Endothelial cell of umbilical vein (primary cell): ENCODE measurements at regions not wholly inside any gene's neighbourhood (a gene's known extent, or its start where the extent isn't known, plus 50 kb on each side); places are given as distances from the start of the nearest gene placed in this dataset.

Experiments used
- BruUV-seq: library from RNA; stranded (reverse); fragments of 400-500 nt; replicated peaks from 2 replicates; lab custom pipeline; 2021; lab: Mats Ljungman, UMichigan
- CTCF ChIA-PET: fragments of 300-600, 350-600 bp; sonication (Branson Sonifier 250); formaldehyde crosslinking; loops from one replicate; lab custom pipeline; 2021; ENCODE audit warnings: antibody characterized with exemption, inconsistent platforms; lab: Charles Lee
- POLR2A ChIA-PET: fragments of 300-600, 350-600 bp; sonication (Branson Sonifier 250); formaldehyde crosslinking; loops from one replicate; lab custom pipeline; 2021; ENCODE audit warnings: antibody characterized with exemption, inconsistent platforms; lab: Charles Lee
- DNase-seq: peaks from one replicate; pipeline ENCODE4 v3.0.0-alpha.2; 2011; ENCODE audit warnings: low read depth, low spot score
- FAIRE-seq: peaks from 2 replicates; lab custom pipeline; 2011; peaks lifted over from hg19 to GRCh38; lab: Jason Lieb, UNC
- H2AFZ ChIP-seq: 2 replicates; pipeline ENCODE4 v1.6.0; 2012; ENCODE audit warnings: low read depth, low read length, control low read depth, inconsistent platforms
- H3K27ac ChIP-seq: 2 replicates; pipeline ENCODE4 v1.5.1; 2011; ENCODE audit warnings: low read depth, mild to moderate bottlenecking, control low read depth, low read length, moderate library complexity; ENCODE audit not compliant: insufficient read depth
- H3K27me3 ChIP-seq, 2 experiments: 2 replicates each; pipeline versions ENCODE4 v1.6.0 to v1.6.1; 2011; ENCODE audit warnings: low read length in 2 of 2, mixed read lengths in 1 of 2; ENCODE audit not compliant: control insufficient read depth in 2 of 2, insufficient read depth in 2 of 2
- H3K36me3 ChIP-seq, 2 experiments: 2 replicates in 1 of 2; 3 replicates in 1 of 2; pipeline ENCODE4 v1.5.1; 2011; ENCODE audit warnings: low read length in 2 of 2, mild to moderate bottlenecking in 1 of 2, moderate library complexity in 1 of 2; ENCODE audit not compliant: control insufficient read depth in 2 of 2, insufficient read depth in 2 of 2; ENCODE audit errors: extremely low read depth in 1 of 2
- H3K4me1 ChIP-seq: 3 replicates; pipeline ENCODE4 v1.5.1; 2011; ENCODE audit warnings: mild to moderate bottlenecking, low read length; ENCODE audit not compliant: control insufficient read depth, insufficient read depth; ENCODE audit errors: extremely low read depth
- H3K4me2 ChIP-seq: 2 replicates; pipeline ENCODE4 v1.6.1; 2011; ENCODE audit warnings: low read length, control low read depth, mixed read lengths; ENCODE audit not compliant: insufficient read depth
- H3K4me3 ChIP-seq, 3 experiments: fragments of 200-600 bp in 1 of 3; sonication (generic), shearing (Covaris generic) in 1 of 3; replicated peaks in 1 of 3; 2 replicates each; pipeline ENCODE4 v1.5.1; 2011 to 2016; ENCODE audit warnings: control low read depth in 3 of 3, low read length in 3 of 3, mild to moderate bottlenecking in 2 of 3, inconsistent platforms in 1 of 3, low read depth in 1 of 3, moderate library complexity in 1 of 3; ENCODE audit not compliant: insufficient read depth in 1 of 3
- H3K79me2 ChIP-seq: 2 replicates; pipeline ENCODE4 v1.6.0; 2012; ENCODE audit warnings: low read length, inconsistent platforms; ENCODE audit not compliant: control insufficient read depth, insufficient read depth
- H3K9ac ChIP-seq: replicated peaks from 2 replicates; pipeline ENCODE3; 2011; ENCODE audit warnings: low read length, control low read depth; ENCODE audit not compliant: insufficient read depth; ENCODE audit errors: extremely low read depth
- H3K9me1 ChIP-seq: replicated peaks from 3 replicates; pipeline ENCODE4 v1.6.0; 2011; ENCODE audit warnings: mild to moderate bottlenecking, low read length; ENCODE audit not compliant: control insufficient read depth, insufficient read depth; ENCODE audit errors: extremely low read depth
- H3K9me3 ChIP-seq: replicated peaks from 2 replicates; pipeline ENCODE4 v1.5.1; 2012; ENCODE audit warnings: low read length, inconsistent platforms; ENCODE audit not compliant: control insufficient read depth, insufficient read depth
- H4K20me1 ChIP-seq: replicated peaks from 2 replicates; pipeline ENCODE3; 2011; ENCODE audit warnings: mild to moderate bottlenecking, low read length; ENCODE audit not compliant: control insufficient read depth, insufficient read depth; ENCODE audit errors: extremely low read depth
- CTCF ChIP-seq, 2 donors: IDR thresholded peaks; 1 replicate in 1 of 2; 2 replicates in 1 of 2; pipeline ENCODE4 v1.5.1; 2011; ENCODE audit warnings: low read length in 2 of 2, mild to moderate bottlenecking in 2 of 2, moderate library complexity in 2 of 2, control low read depth in 1 of 2, inconsistent platforms in 1 of 2, low read depth in 1 of 2; ENCODE audit not compliant: insufficient read depth in 1 of 2; ENCODE audit errors: extremely low read depth in 1 of 2
- EZH2 ChIP-seq: IDR thresholded peaks from 2 replicates; pipeline ENCODE4 v1.6.1; 2012; ENCODE audit warnings: borderline replicate concordance, low read depth, mild to moderate bottlenecking, moderate library complexity, low read length, inconsistent platforms; ENCODE audit not compliant: severe bottlenecking
- FOS ChIP-seq: IDR thresholded peaks from 2 replicates; pipeline ENCODE4 v1.6.1; 2011; ENCODE audit warnings: mild to moderate bottlenecking, low read length, moderate library complexity, borderline replicate concordance; ENCODE audit not compliant: insufficient read depth
- GATA2 ChIP-seq: IDR thresholded peaks from 2 replicates; pipeline ENCODE4 v1.7.0; 2011; ENCODE audit warnings: low read depth, mild to moderate bottlenecking, moderate library complexity, mixed read lengths, low read length; ENCODE audit not compliant: insufficient read length, insufficient read depth
- JUN ChIP-seq: IDR thresholded peaks from 2 replicates; pipeline ENCODE4 v1.6.1; 2011; ENCODE audit warnings: borderline replicate concordance, low read depth; ENCODE audit not compliant: insufficient read length, insufficient read depth
- MYC ChIP-seq: IDR thresholded peaks from one replicate; pipeline ENCODE4 v1.6.1; 2011; ENCODE audit warnings: mild to moderate bottlenecking, low read depth, low read length
- POLR2A ChIP-seq: IDR thresholded peaks from 2 replicates; pipeline ENCODE4 v1.6.1; 2012; ENCODE audit warnings: low read depth, mild to moderate bottlenecking, control low read depth, low read length
- POLR2AphosphoS5 ChIP-seq: IDR thresholded peaks from 2 replicates; pipeline ENCODE4 v1.6.1; 2012; ENCODE audit warnings: low read depth, mild to moderate bottlenecking, control low read depth, low read length, moderate library complexity; ENCODE audit not compliant: insufficient read depth
- dilution Hi-C: fragments of 300-500 bp; cut with MboI; formaldehyde crosslinking; loops from one replicate; pipeline ENCODE4 v1.15.0; 2019; ENCODE audit warnings: low sequenced_read_pairs; ENCODE audit not compliant: extremely low pct_ligation_motif_present
- intact Hi-C: fragments of 100-400 bp; cut with micrococcal nuclease; formaldehyde crosslinking; loops from one replicate; pipeline ENCODE4 v1.10.0; 2022
- TF ChIP-seq, protein P1 (sequence below): IDR thresholded peaks from 2 replicates; pipeline ENCODE4 v1.6.1; 2011; ENCODE audit not compliant: insufficient read depth, insufficient read length

DNA sequence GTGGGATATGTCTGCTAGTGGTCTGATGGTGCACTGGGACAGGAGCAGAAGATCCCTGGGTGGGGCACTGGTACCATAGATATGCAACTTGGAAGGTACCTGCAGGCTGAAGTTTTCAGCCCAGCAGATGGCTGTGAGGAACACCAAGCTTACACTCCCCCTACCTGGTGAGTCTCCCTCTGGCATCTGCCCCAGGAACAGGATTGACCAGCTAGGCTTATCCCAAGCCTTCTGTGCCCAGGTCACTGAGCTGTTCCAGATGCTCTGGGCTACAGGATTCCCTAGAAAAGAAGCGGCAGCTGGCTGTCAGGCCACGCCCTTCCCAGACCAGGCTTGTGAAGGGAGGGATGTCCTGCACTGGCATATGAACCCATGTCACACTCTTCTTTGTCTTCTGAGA is 1130.0 kb downstream of the NAALADL2 start:
- Histone ChIP-seq H3K4me3 (no peak overlapping the region), H3K4me2 (no peak overlapping the region), H3K27ac (no peak overlapping the region), H3K9me1 (no peaks in the 10 kb centered on the region), H3K9ac (no peak overlapping the region), H2AFZ (no peak overlapping the region), H3K36me3 (no peaks in the 10 kb centered on the region), H3K79me2 (no peaks in the 10 kb centered on the region), H3K9me3 (no peaks in the 10 kb centered on the region), H3K4me1 (no peaks in the 10 kb centered on the region), H4K20me1 (no peaks in the 10 kb centered on the region), H3K27me3 (no peaks in the 10 kb centered on the region)
- DNase-seq (no peak), FAIRE-seq (no peak)
- POLR2A ChIA-PET: no interaction called here
- intact Hi-C loops: no loop called here
- CTCF ChIA-PET: no interaction called here
- TF ChIP-seq CTCF (IDR thresholded peaks at IDR 0.05; ENCODE audit: extremely low read depth in 1 of 2, insufficient read depth in 1 of 2, low read depth in 1 of 2, low read length in 2 of 2) (no peak), JUN (no peak), POLR2AphosphoS5 (no peak), FOS (no peak), POLR2A (no peak), EZH2 (no peak), GATA2 (no peak), MYC (no peak)
- TF ChIP-seq, protein P1, sequence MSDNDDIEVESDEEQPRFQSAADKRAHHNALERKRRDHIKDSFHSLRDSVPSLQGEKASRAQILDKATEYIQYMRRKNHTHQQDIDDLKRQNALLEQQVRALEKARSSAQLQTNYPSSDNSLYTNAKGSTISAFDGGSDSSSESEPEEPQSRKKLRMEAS: no peak
- BruUV-seq: no TSS peak
- dilution Hi-C loops: no loop called here
